Heart left ventricle (tissue), 13 donors: ENCODE measurements at regions not wholly inside any gene's neighbourhood (a gene's known extent, or its start where the extent isn't known, plus 50 kb on each side); places are given as distances from the start of the nearest gene placed in this dataset.

Experiments
- CTCF ChIP-seq, 12 donors: fragments of 200-600 bp; sonication (generic) in 4 of 12; IDR thresholded peaks; one replicate each; pipeline versions ENCODE4 v1.5.0 to v1.8.0; 2018 to 2022; ENCODE audit warnings: antibody characterized with exemption in 12 of 12, mild to moderate bottlenecking in 5 of 12
- POLR2A ChIP-seq, 2 donors: fragments of 450-650 bp; IDR thresholded peaks; one replicate each; pipeline ENCODE4 v1.6.1; 2017; ENCODE audit warnings: antibody characterized with exemption in 2 of 2, mild to moderate bottlenecking in 2 of 2, moderate library complexity in 2 of 2
- donor health status: ischemic (EF 13 %, LVEDD 7.1; RV severe dilation, severe dysfunction).
- donor health status: DM: no; HTN: yes; CAD: no.
- donor health status: DM: no; HTN: no; CAD: no.
- donor health status: ischemic (EF 25% LVEDD 6.9; RV normal size, moderate dysfunction).
- donor health status: ischemic (EF 25% LVEDD 5.7; RV mildly dilated, moderate dysfunction).
- donor health status: ischemic (EF 35%, LVEDD 5.7; RV mildly dilated, moderate dysfunction).
- donor health status: nonischemic (EF 11% LVEDD 7.7; RV severe dilation, severe dysfunction).
- donor health status: DM: yes; HTN: yes; CAD: no.
- donor health status: PGD.
- donor health status: ischemic (EF 29% LVEDD 5.4; RV normal size, mild dysfunction).
- donor health status: nonischemic (EF 23%, LVEDD 6.1; RV moderate dilation, normal function).

GRCh38 chr5:171592736-171593135, 173.3 kb downstream of the FGF18 start:
- no peak for TF ChIP-seq CTCF (IDR thresholded peaks at IDR 0.05)
- no peak for TF ChIP-seq POLR2A (IDR thresholded peaks at IDR 0.05)
